Transverse colon (tissue), 4 donors: ENCODE measurements at regions not wholly inside any gene's neighbourhood (a gene's known extent, or its start where the extent isn't known, plus 50 kb on each side); places are given as distances from the start of the nearest gene placed in this dataset.

Source experiments
- DNase-seq: peaks from one replicate; pipeline ENCODE4 v3.0.0-alpha.2; 2019
- H3K27ac ChIP-seq, 4 donors: fragments of 200-600 bp; sonication (generic); 2 replicates each; pipeline ENCODE4 v1.5.1; 2016 to 2018; ENCODE audit warnings: inconsistent platforms in 4 of 4
- H3K27me3 ChIP-seq: fragments of 200-600 bp; sonication (generic); 2 replicates; pipeline ENCODE4 v1.5.1; 2017; ENCODE audit warnings: inconsistent platforms
- H3K36me3 ChIP-seq, 4 donors: fragments of 200-600 bp; sonication (generic); 2 replicates each; pipeline ENCODE4 v1.5.1; 2017 to 2019; ENCODE audit warnings: inconsistent platforms in 4 of 4
- H3K4me1 ChIP-seq, 4 donors: fragments of 200-600 bp; sonication (generic); 2 replicates each; pipeline ENCODE4 v1.5.1; 2017 to 2020; ENCODE audit warnings: inconsistent platforms in 4 of 4
- H3K4me3 ChIP-seq, 4 donors: fragments of 200-600 bp; sonication (generic); 1 replicate in 1 of 4; 2 replicates in 3 of 4; pipeline versions ENCODE4 v1.5.1 to v1.6.1; 2017 to 2019; ENCODE audit warnings: inconsistent platforms in 4 of 4
- H3K9me3 ChIP-seq, 2 donors: fragments of 200-600 bp; sonication (generic); 2 replicates each; pipeline ENCODE4 v1.5.1; 2017 to 2019; ENCODE audit warnings: inconsistent platforms in 2 of 2
- CTCF ChIP-seq, 5 experiments: fragments of 200-600 bp in 3 of 5; fragments of 450-650 bp in 2 of 5; sonication (generic) in 3 of 5; IDR thresholded peaks; 1 replicate in 2 of 5; 2 replicates in 3 of 5; pipeline ENCODE4 v1.5.1; 2016 to 2017; ENCODE audit warnings: antibody characterized with exemption in 5 of 5, inconsistent platforms in 3 of 5, mild to moderate bottlenecking in 2 of 5, moderate library complexity in 1 of 5
- EP300 ChIP-seq: sonication (generic); formaldehyde crosslinking; IDR thresholded peaks from one replicate; pipeline ENCODE4 v1.6.1; 2017; ENCODE audit warnings: antibody characterized with exemption, low read depth
- POLR2A ChIP-seq: fragments of 450-650 bp; IDR thresholded peaks from one replicate; pipeline ENCODE4 v1.6.1; 2016; ENCODE audit warnings: antibody characterized with exemption, mild to moderate bottlenecking, moderate library complexity
- POLR2AphosphoS5 ChIP-seq, 3 donors: sonication (generic); formaldehyde crosslinking; IDR thresholded peaks; one replicate each; pipeline ENCODE4 v1.6.1; 2016; ENCODE audit warnings: antibody characterized with exemption in 3 of 3
- WGBS, 2 donors: methylation state at CpG; one replicate each; pipeline ENCODE4 v1.1.5; 2018; ENCODE audit warnings: low coverage in 1 of 2; 5-methylcytosine and 5-hydroxymethylcytosine counted together
- in situ Hi-C, 4 donors: fragments of 200-750 bp; cut with MboI; loops; one replicate each; pipeline versions ENCODE4 v1.15.0 to v1.15.1; 2017; ENCODE audit warnings: low sequenced_read_pairs in 3 of 4, low pct_ligation_motif_present in 1 of 4, low pct_unique_long_range_greater_than_20kb in 1 of 4
- intact Hi-C: fragments of 100-400 bp; cut with DNase I; formaldehyde crosslinking; loops from one replicate; pipeline ENCODE4 v1.15.1; 2023; ENCODE audit warnings: low total_unique reads

- H3K9me3 ChIP-seq = peaks cover 0 to 6% of the 10 kb centered on the region in 2 donors
- 73 to 89% methylated on average over 2 of the region's 2 CpGs for WGBS, 2 donors
- DNase-seq = no peak
- in situ Hi-C loops = no loop called here
- H3K4me3 ChIP-seq = no peak overlapping the region
- TF ChIP-seq POLR2AphosphoS5 (IDR thresholded peaks at IDR 0.05) (no peak), EP300 (no peak), CTCF (IDR thresholded peaks at IDR 0.05) (no peak), POLR2A (no peak)
- no peaks in the 10 kb centered on the region for H3K4me1 ChIP-seq
- no peak overlapping the region for H3K27ac ChIP-seq
- no peaks in the 10 kb centered on the region for H3K36me3 ChIP-seq
- intact Hi-C loops = no loop called here
- H3K27me3 ChIP-seq = no peaks in the 10 kb centered on the region
Observed at GRCh38 chr2:81002906-81003305, 698.4 kb upstream of the LRRTM1 start.

DNA sequence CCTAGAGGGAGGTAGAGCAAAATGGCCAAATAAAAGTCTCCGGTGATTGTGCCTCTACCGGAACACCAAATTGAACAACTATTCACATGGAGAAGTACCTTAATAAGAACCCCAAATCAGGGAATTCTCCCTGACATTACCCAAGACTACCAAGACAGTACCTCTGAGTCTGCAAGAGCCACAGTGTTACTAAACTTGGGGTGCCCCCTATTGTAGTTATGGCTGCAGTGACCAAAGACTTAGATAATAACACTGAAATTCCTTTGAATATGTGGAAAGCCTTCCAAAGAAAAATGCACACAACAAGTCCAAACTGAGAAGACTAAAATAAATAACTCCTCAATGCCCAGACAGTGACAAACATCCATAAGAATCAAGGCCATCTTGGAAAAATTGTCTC, 682.9 kb upstream of the LRRTM1 start:
- Histone ChIP-seq H3K27me3 (no peaks in the 10 kb centered on the region), H3K27ac (no peak overlapping the region), H3K4me3 (no peak overlapping the region), H3K36me3 (no peaks in the 10 kb centered on the region), H3K9me3 (no peaks in the 10 kb centered on the region), H3K4me1 (no peaks in the 10 kb centered on the region)
- no peak for DNase-seq
- WGBS, 2 donors = 90 to 100% methylated on average over 2 of the region's 2 CpGs
- in situ Hi-C loops = no loop called here
- intact Hi-C loops = no loop called here
- TF ChIP-seq CTCF (IDR thresholded peaks at IDR 0.05) (no peak), EP300 (no peak), POLR2A (no peak), POLR2AphosphoS5 (IDR thresholded peaks at IDR 0.05) (no peak)

GRCh38 chr2:80969900-80970299, 665.3 kb upstream of the LRRTM1 start:
- peaks cover 0 to 3% of the 10 kb centered on the region in 2 donors for H3K9me3 ChIP-seq

DNA sequence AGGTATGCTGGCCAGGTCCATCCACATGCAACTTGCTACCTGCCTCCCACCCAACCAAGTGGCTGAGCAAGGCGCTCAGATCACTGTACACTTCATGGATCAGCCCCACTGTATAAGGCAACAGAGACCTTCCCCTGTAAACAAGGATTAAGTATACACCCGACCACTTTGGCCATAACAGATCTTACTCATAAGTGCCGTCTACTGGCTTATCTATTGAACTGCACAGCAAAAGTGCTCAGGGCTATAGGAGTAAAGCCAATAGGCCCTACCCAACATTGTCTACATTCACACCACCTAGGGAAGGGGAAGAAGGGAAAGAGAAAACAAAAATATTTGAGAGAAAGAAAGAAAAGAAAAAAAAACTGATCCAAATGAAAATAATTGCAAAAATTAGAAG, 663.9 kb upstream of the LRRTM1 start:
- H3K9me3 ChIP-seq = peaks cover 0 to 3% of the 10 kb centered on the region in 2 donors
- no peaks in the 10 kb centered on the region for H3K27me3 ChIP-seq
- no peak overlapping the region for H3K4me3 ChIP-seq
- TF ChIP-seq POLR2A = no peak
- TF ChIP-seq POLR2AphosphoS5 (IDR thresholded peaks at IDR 0.05) = no peak
- TF ChIP-seq EP300 = no peak
- TF ChIP-seq CTCF (IDR thresholded peaks at IDR 0.05) = no peak
- intact Hi-C loops (no loop called here), in situ Hi-C loops (no loop called here)
- no peaks in the 10 kb centered on the region for H3K36me3 ChIP-seq
- no peak overlapping the region for H3K27ac ChIP-seq
- 71 to 83% methylated on average over 1 to 3 of the region's 3 CpGs for WGBS, 2 donors
- no peak for DNase-seq
- H3K4me1 ChIP-seq = no peaks in the 10 kb centered on the region

More at GRCh38 chr2:80969900-80970299, 665.3 kb upstream of the LRRTM1 start:
- H3K27me3 ChIP-seq = no peaks in the 10 kb centered on the region
- intact Hi-C loops (no loop called here), in situ Hi-C loops (no loop called here)
- H3K36me3 ChIP-seq = no peaks in the 10 kb centered on the region
- no peak for DNase-seq
- no peak overlapping the region for H3K4me3 ChIP-seq
- TF ChIP-seq POLR2A (no peak), POLR2AphosphoS5 (IDR thresholded peaks at IDR 0.05) (no peak), EP300 (no peak), CTCF (IDR thresholded peaks at IDR 0.05) (no peak)
- H3K27ac ChIP-seq = no peak overlapping the region
- no peaks in the 10 kb centered on the region for H3K4me1 ChIP-seq
